ENCODE measurements at regions not wholly inside any gene's neighbourhood (a gene's known extent, or its start where the extent isn't known, plus 50 kb on each side); places are given as distances from the start of the nearest gene placed in this dataset.

GRCh38 chr7:49112647-49113046 lies 188.3 kb downstream of the CDC14C start:
- Mint-ChIP-seq H3K9me3 (peaks cover 4% of the 10 kb centered on the region), H3K27ac (no peak overlapping the region), H3K4me3 (no peak overlapping the region), H3K4me1 (ENCODE audit: low read depth) (no peaks in the 10 kb centered on the region), H3K36me3 (ENCODE audit: low read depth) (no peaks in the 10 kb centered on the region), H3K27me3 (no peaks in the 10 kb centered on the region)
- ChIA-PET POLR2A (no interaction called here), CTCF (no interaction called here)
- Histone ChIP-seq H3K27me3 (ENCODE audit: control insufficient read depth in 1 of 2, insufficient read depth in 2 of 2, low read length in 2 of 2) (no peaks in the 10 kb centered on the region), H3K27ac (ENCODE audit: low read depth in 1 of 2, low read length in 2 of 2) (no peak overlapping the region), H3K4me3 (ENCODE audit: low read length) (no peak overlapping the region), H3K36me3 (ENCODE audit: insufficient read depth, low read length) (no peaks in the 10 kb centered on the region), H3K9me3 (ENCODE audit: control insufficient read depth in 1 of 2, insufficient read depth in 1 of 2, low read length in 2 of 2) (peaks cover 0 to 11% of the 10 kb centered on the region in 2 experiments), H3K4me1 (ENCODE audit: insufficient read depth, low read length) (no peaks in the 10 kb centered on the region)
- DNase-seq: no peak
- intact Hi-C loops (cut with DNase I, micrococcal nuclease): no loop called here
- ATAC-seq (ENCODE audit: poor library complexity): no peak
- TF ChIP-seq CTCF (IDR thresholded peaks at IDR 0.05): no peak

GRCh38 chr7:49119706-49120105 lies 195.4 kb downstream of the CDC14C start:
- no peaks in the 10 kb centered on the region for H3K36me3 Mint-ChIP-seq (ENCODE audit: low read depth)
- Histone ChIP-seq H3K27ac (ENCODE audit: low read depth in 1 of 2, low read length in 2 of 2) (no peak overlapping the region), H3K36me3 (ENCODE audit: insufficient read depth, low read length) (no peaks in the 10 kb centered on the region), H3K4me1 (ENCODE audit: insufficient read depth, low read length) (no peaks in the 10 kb centered on the region), H3K27me3 (ENCODE audit: control insufficient read depth in 1 of 2, insufficient read depth in 2 of 2, low read length in 2 of 2) (no peaks in the 10 kb centered on the region), H3K9me3 (ENCODE audit: control insufficient read depth in 1 of 2, insufficient read depth in 1 of 2, low read length in 2 of 2) (peaks cover 0 to 8% of the 10 kb centered on the region in 2 experiments), H3K4me3 (ENCODE audit: low read length) (no peak overlapping the region)
- no peaks in the 10 kb centered on the region for H3K4me1 Mint-ChIP-seq (ENCODE audit: low read depth)
- no peak overlapping the region for H3K27ac Mint-ChIP-seq
- ChIA-PET POLR2A (no interaction called here), CTCF (no interaction called here)
- DNase-seq (no peak), ATAC-seq (ENCODE audit: poor library complexity) (no peak)
- peaks cover 8% of the 10 kb centered on the region for H3K9me3 Mint-ChIP-seq
- H3K4me3 Mint-ChIP-seq: no peak overlapping the region
- intact Hi-C loops (cut with DNase I, micrococcal nuclease): no loop called here
- no peaks in the 10 kb centered on the region for H3K27me3 Mint-ChIP-seq
- TF ChIP-seq CTCF (IDR thresholded peaks at IDR 0.05): no peak

GRCh38 chr7:49125246-49125645 lies 200.9 kb downstream of the CDC14C start:
- no peaks in the 10 kb centered on the region for H3K27me3 ChIP-seq (ENCODE audit: control insufficient read depth in 1 of 2, insufficient read depth in 2 of 2, low read length in 2 of 2)
- CTCF ChIA-PET: no interaction called here
- intact Hi-C loops (cut with DNase I, micrococcal nuclease): no loop called here
- no peak overlapping the region for H3K4me3 ChIP-seq (ENCODE audit: low read length)
- Mint-ChIP-seq H3K27me3 (no peaks in the 10 kb centered on the region), H3K4me3 (no peak overlapping the region), H3K27ac (no peak overlapping the region), H3K36me3 (ENCODE audit: low read depth) (no peaks in the 10 kb centered on the region), H3K4me1 (ENCODE audit: low read depth) (no peaks in the 10 kb centered on the region), H3K9me3 (peaks cover 9% of the 10 kb centered on the region)
- no peaks in the 10 kb centered on the region for H3K9me3 ChIP-seq (ENCODE audit: control insufficient read depth in 1 of 2, insufficient read depth in 1 of 2, low read length in 2 of 2)
- no peak for TF ChIP-seq CTCF (IDR thresholded peaks at IDR 0.05)
- no peak overlapping the region for H3K27ac ChIP-seq (ENCODE audit: low read depth in 1 of 2, low read length in 2 of 2)
- no peak for DNase-seq
- H3K36me3 ChIP-seq (ENCODE audit: insufficient read depth, low read length): no peaks in the 10 kb centered on the region
- POLR2A ChIA-PET: no interaction called here
- H3K4me1 ChIP-seq (ENCODE audit: insufficient read depth, low read length): no peaks in the 10 kb centered on the region
- no peak for ATAC-seq (ENCODE audit: poor library complexity)
